ENCODE measurements at regions not wholly inside any gene's neighbourhood (a gene's known extent, or its start where the extent isn't known, plus 50 kb on each side); places are given as distances from the start of the nearest gene placed in this dataset.
"Not testable (repeated sequence)": the region's sequence is repeated elsewhere in the genome, so short reads cannot be mapped to it uniquely, and the experiment has no call there.

DNA sequence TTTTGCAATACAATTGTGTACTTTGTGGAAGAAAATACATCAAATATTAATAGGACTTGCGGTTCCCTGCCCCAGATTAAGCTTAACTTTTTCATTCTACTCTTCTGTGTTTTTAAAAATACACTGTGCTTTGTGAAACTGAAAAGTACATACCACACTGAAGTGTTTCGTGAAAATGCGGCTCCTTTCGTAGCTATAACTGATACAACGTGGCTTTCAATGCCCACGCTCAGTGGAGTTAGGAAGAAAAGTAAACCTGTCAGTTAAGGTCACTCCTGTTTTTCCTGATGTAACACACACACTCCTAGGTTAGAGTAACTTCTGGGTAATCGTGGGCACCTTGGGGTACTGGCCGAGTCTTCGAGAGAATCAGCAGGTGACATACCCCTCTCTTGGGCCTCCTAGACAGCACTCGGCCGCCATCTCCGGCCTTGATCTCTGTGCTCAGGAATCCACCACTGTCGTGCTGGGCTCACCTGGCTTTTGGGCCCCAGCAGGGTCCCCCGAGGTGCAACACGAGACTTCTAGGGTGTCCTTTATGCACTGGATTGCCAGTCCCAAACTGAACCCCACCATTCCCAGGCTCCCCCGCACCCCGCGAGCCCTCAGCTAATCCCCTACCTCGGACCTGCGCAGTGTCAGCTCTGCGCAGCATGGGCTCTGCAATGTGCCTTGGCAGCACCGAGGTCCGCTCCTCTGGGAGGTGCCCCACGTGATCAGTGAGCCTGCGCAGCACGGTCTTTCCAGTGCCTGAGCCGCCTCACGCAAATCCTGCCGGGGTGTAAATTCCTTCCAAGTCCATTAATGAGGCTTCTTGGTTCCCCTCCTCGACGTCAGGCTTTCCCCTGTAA, 162.6 kb upstream of the INTU start:
- no peak for DNase-seq

DNA sequence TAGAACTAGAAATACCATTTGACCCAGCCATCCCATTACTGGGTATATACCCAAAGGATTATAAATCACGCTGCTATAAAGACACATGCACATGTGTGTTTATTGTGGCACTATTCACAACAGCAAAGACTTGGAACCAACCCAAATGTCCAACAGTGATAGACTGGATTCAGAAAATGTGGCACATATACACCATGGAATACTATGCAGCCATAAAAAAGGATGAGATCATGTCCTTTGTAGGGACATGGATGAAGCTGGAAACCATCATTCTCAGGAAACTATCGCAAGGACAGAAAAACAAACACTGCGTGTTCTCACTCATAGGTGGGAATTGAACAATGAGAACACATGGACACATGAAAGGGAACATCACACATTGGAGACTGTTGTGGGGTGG, 154.5 kb upstream of the INTU start:
- not testable (repeated sequence) for DNase-seq

DNA sequence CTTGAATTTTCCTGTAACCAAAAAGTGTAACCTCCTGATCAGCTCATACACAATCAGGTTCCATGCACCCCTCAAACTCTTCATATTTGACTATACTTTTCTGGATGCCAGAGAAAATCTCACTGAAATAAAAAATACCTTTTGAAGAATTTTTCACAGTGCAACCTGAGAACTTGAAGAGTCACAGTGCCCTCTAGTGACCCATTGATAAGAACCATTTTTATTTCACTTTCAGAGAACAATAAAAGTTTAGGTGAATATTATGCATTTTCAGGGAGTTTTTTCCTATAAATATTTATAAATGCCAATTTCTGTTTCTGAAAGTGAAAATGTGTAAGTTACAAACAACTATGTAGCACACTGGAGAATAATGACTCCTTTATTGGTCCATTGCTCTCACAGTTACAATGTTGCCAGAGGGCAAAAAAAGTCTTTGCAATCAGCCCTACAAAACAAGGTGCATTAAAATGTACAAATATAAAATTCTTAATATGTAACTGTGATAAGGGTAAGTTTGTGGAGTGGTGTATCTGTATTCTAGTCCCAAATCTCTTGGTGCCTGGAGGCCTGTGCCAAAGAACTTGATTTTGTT, 153.6 kb upstream of the INTU start:
- no peak for DNase-seq

DNA sequence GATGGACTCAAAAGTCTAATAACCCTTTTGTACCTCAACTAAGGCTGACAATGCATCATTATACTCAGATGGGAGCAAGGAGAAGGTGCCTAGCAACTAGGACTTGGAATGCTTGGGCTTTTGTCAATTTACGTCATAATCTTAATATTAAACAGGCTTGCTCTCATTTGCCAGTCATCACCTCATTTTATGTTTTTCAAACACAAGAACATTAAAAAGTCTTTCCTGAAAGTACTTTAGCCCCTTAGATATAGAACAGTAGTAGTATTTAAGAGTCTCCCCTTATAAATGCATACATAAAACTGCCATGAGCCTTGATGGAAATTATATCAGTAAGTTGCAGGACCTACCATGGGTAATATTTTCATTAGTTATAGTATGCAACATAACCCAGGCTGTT, 150.7 kb upstream of the INTU start:
- no peak for DNase-seq

DNA sequence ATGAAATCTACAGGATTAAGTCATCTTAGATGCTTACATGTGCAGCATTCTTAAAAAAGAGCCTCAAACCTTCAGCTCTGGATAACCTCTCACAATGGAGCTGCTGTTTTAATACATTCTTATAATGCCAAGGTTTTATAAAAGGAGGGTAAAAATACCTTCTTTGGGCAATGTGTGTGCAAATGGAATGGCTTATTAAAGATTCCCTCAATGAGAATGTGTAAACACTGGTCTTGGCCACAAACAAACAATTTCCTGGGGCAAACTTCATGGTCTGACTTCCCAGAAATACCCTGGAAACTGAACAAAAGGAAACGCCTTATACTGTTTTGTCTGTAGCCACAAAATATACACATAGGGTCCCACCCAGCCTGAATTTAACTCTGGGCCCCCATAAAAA, 148.6 kb upstream of the INTU start:
- no peak for DNase-seq

DNA sequence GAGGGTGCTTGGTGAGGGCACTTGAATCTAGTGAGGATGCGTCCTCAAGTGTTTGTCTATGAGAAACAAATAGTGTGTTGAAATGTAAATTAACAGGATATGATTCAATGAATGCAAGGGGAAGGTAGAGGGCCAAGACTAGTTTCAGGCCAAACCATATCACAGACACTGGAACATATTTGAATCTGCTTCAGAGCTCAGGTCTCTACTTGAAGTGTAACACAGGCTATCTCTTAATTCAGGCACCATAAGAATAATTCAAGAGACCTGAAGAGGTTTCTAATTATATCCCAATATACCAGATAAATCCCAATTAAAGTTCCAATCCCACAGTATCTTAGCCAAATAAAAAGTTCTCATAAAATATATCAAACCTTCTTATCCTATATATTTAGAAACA, 146.5 kb upstream of the INTU start:
- DNase-seq = no peak

DNA sequence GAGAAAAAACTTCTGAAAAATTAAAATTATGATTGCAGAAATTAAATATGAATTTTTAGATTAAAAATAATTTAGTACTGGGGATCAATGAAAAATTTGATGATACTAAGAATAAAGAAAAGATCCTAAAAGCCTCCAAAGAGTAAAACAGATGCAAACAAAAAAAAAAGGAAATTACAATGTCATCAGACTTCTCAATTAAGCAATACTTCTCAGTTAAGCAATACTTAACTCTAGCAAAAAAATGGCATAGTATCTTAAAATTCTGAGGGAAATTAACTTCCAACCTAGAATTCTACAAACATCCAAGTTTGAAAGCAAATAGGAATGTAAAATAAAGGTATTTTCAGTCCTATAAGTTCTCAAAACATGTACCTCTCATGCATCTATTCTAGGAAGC, 141.2 kb upstream of the INTU start:
- DNase-seq = no peak

DNA sequence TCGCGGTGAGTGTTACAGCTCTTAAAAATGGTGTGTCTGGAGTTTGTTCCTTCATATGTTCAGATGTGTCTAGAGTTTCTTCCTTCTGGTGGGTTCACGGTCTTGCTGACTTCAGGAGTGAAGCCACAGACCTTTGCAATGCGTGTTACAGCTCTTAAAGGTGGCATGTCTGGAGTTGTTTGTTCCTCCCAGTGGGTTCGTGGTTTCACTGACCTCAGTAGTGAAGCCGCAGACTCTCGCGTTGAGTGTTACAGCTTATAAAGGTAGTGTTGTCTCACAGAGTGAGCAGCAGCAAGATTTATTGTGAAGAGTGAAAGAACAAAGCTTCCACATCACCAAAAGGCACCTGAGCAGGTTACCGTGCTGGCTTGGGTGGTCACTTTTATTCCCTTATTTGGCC, 135.9 kb upstream of the INTU start:
- not testable (repeated sequence) for DNase-seq

DNA sequence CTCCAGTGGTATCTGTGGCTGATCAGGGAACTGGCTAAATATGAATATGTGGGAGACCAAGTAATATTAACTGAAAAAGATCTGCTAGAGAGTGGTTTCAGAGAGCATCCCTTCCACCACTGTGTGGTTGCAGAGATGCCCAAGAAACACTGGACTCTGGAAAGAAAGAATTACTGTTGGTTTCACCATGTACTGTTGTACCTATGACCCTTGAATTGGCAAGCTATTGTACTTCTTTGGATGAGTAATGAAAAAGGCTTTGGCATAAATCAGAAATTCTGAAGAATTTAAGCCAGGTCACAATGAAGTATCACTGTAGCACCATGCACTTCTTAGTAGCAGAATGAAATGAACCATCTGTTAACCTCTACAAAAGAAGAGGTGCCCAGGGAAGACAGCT, 134.4 kb upstream of the INTU start:
- no peak for DNase-seq

DNA sequence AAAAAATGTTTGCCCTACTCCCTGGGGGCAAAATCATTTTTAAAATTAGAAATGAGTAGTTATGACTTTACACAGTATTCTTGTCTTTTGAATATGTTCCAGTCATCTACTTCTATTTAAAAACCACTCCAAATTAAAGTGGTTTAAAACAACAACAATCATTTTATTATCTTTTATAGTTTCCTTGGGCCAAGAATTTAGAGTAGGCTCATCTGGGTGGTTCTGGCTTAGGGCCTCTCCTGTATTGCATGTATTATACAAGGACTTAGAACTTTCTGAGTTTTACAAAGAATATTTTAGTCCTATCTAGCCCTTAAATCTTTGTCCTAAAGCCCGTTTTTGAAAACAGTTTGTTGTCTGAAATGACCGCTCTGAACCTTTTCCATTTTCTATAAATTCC, 132.5 kb upstream of the INTU start:
- no peak for DNase-seq

DNA sequence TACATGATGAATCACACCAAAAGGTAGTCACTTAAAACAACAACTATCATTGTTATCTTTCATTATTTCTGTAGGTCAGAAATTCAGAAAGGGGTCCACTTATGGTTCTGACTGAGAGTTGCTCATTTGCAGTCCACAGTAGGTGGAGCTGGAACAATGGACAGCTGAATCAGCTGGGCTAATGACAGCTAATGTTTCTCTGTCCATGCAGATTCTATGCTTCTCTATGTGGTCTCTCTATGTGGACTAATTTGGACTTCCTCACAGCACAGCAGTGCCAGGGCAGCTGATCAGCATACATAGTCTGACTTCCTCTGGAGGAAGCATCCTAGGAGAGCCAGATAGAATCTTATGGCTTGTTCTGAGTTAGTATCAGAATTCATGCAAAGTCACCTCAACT, 131.7 kb upstream of the INTU start:
- no peak for DNase-seq

DNA sequence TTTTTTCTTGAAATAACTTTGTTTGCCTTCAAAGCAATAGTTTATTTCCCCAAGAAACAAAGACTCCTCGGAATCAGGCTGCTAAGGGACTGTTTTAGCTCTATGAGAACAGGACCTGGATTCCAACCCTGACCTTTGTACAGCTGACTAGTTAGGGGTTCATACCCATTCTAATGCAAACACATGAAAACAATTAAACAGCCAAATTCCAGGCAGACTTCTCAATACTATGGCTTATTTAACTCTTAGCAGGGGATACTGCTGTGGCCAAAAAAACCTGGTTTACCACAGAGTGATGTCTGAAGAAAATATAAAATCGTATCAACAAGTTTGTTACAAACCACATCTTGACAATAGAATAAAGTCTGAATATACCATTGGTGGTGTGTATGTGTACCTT, 129.6 kb upstream of the INTU start:
- no peak for DNase-seq

DNA sequence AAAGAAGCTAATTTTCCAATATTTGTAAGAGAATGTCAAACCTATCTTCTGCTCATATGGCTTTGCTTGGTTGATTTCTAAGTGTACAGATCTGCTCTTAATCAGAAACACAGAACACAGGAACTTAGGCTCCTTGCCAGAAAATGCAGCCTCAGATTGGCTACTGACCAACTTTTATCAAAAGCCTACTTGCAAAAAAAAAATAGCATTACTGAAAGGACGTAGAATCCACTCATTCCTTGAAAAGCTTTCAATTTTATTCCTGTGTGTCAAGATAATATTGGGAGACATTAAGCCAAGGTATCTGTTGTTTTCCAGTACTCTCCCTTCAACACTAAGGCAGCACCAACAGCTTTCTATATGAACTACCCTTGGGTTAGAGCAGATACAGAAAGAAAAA, 127.6 kb upstream of the INTU start:
- no peak for DNase-seq

DNA sequence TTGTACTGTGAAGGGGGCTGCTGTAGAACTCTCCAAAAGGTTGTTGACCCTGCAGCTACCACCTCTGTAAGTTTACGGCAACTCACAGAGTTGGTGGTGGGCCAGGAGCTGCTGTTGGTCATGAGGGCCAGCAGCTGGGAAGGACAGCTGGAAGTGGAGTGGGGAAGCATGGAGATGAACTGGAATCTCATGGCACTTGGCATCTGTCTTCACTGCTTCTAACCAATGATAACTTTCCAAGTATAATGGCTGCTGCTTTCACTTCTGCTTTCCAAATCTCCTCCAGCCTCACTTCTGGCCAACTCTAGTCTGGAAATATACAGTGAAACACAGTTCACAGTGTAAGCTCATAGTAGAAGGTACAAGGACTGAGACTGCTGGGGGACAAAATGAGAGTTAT, 126.5 kb upstream of the INTU start:
- DNase-seq = no peak

DNA sequence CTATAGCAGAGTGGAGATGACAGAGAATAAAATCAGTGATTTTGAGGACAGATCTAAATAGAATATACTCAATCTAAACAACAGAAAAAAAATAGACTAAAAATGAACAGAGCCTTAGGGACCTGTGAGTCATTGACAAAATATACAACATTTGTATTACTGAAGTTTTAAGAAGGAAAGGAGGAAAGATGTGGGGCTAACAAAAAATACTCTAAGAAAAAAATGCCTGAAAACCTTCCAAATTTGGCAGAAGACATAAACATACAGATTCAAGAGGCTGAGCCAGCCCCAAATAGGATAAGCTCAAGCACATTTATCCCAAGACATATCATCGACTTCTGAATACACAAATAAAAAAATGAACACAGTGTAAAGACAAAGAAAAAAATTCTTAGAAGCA, 123.6 kb upstream of the INTU start:
- DNase-seq = no peak

DNA sequence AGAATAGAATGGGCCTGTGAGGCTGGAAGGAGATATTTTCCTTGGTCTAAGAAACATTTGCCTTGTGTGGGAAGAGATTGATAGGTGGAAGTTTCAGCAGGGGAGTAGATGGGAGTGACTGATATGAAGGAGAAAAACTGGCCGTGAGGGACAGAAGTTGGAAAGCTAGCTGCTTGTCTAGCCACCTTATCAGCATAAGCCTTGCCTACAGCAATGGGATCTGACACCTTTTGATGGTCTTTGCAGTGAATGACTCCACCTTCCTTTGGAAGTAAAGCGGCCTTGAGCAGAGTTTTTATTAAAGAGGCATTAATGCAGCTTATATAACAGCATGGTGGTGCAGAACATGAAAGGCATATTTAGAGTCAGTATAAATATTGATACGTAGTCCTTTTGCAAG, 120.1 kb upstream of the INTU start:
- not testable (repeated sequence) for DNase-seq

DNA sequence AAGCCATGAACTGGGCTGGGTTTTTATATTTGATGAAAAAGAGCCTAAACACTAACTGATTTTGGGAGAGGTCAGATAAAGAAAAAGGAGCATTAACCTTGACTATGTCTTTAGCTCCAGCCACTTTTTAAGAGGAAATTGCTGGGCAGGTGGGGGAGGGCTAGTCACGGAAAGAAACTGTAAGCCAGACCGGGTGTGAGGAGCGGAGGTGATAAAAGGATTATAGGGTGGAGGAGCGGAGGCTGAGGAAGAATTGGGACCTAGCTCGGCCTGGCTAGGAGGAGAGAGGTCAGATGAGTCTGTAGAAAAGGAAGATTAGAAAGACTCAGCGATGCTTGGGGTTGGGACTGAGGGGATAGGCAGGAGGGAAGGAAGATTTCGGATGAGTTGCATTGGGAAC, 117.5 kb upstream of the INTU start:
- not testable (repeated sequence) for DNase-seq

DNA sequence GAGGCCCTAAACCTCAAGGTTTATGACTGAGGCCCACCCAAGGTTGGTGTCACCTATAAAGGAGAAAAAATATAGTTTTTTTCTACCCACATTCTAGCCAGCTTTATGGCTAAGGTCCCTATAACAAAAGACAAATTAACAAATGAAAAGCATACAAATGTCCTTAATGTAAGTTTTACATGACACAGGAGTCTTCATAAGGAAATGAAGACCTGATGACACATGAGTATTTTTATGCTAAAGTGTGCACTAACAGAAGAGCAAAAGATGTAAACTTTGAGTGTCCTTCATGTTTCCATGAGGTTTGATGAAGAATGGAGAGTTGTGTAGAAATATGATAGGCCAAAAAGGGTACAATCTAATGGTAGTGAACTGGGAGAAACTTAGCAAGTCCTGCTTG, 114.7 kb upstream of the INTU start:
- DNase-seq = no peak

DNA sequence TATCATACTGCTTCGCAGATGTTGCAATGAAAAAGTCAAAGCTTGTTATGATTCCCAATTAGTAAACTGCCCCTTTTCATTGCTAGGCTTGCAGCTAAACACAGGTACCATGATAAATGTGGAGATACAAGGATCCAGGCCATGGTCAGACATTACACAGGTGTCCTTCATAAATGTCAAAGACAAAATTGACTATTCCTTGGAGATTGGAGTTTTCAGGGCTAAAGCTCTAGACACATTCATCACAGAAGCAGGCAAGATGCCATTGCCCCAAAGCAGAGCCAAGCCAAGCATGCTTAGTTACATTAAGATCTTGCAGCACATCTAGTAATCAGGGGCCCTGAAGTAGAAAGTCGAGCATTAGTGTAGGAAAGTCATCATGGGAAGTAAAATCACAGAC, 111.3 kb upstream of the INTU start:
- no peak for DNase-seq

DNA sequence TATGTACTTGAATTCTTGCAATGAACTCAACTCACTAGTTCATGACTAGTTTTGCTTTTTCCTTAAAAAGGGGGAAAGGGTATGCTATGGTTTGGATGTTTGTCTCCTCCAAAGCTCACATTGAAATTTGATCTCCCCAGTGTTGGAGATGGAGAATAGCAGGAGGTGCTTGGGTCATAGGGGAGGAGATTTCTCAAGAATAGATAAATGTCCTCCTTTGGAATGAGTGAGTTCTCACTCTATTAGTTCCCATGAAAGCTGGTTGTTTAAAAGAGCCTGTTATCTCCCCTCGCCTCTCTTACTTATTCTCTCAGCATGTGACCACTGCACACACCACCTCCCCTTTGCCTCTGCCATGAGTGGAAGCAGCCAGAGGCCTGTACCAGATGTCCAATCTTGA, 109.4 kb upstream of the INTU start:
- no peak for DNase-seq

DNA sequence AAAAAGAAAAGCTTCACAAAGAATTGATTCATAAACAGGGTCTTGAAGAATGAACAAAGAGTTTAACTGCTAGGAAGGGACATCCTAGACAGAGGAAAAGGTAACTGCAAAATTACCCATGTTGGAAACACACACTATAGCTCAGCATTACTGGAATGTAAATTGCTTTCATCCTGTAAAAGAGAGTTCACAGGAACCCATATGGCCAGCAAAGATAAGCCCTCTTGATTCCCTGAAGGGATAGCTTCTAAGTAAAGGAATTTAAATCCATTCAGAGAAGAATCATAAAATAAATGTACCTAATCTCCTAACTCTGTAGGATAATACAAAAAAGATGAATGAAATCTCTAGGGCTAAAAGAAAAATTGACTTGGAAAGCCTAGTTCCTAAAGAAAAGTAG, 107.1 kb upstream of the INTU start:
- no peak for DNase-seq

DNA sequence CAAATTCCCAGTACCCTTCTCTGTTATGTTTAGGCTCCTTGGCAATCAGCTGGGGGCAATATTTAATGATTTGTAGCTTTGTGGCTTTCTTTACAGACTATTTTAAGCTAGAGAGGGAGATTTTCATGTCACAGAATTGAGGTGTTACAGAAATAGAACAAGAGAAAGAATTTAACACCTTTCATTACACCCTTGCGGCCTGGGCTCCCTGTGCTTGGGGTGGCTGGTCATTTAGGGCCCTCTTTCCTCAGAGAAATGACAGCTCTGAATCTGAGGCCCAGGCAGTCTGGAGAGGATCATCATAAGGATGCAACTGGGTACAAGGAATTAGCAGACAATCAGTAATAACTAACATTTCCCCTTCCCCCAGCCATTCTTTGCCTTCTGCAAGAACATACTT, 104.5 kb upstream of the INTU start:
- DNase-seq = no peak

DNA sequence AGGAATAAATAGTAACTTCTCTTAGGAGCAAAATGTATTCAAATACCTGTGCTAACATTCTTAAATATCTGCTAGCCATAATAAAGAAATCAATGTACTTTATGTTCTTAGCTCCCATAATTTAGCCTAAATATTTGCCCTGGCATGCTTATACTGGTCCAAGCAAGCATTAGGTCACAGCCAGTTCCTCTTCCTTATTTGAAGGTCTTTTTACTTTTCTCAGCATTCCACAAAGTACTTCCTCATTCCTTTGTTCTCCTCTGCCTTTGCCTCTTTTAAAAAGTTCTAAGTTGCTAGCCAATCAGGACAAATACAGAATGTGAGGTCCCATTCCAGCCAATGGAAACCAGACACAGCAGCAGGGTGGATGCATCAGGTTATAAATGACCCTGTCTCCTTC, 102.9 kb upstream of the INTU start:
- DNase-seq = not testable (repeated sequence)

DNA sequence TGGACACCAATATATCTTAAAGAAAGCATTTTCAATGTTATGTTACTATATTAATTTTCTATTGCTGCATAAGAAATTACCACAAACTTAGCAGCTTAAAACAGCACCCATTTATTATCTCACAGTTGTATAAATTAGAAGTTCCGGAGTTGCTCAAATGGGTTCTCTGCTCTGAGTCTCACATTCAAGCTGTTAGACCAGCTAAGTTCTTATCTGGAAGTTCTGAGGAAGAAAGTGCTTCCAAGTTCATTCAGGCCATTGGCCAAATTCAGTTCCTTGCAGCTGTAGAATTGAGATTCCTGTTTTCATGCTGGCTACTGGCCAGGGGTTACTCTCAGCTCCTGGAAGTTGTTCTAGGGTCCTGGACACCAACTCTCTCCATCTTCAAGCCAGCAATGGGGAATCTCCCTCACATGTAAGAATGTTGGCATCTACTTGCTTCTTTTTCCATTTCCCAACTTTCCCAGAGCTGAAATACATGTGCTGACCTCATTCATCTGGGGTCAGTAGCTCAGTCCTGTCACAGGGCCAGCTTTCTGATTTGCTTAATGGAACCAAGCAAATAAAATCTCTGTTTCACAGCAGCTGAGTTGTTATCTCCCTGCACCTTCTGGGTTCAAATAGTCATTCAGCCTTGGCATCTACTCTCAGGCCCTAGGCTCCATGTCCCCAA, 99.6 kb upstream of the INTU start:
- no peak for DNase-seq

Measured in T1000 (cell line).